KMS-11 (cell line): ENCODE measurements at regions not wholly inside any gene's neighbourhood (a gene's known extent, or its start where the extent isn't known, plus 50 kb on each side); places are given as distances from the start of the nearest gene placed in this dataset.

Experiments
- H2AFZ ChIP-seq: fragments of 200-600 bp; sonication (generic); 2 replicates; pipeline ENCODE4 v1.6.1; 2016; ENCODE audit warnings: antibody characterized with exemption, mixed run types, low read depth
- H3K27ac ChIP-seq: fragments of 200-600 bp; sonication (generic); 2 replicates; pipeline ENCODE4 v1.6.1; 2016; ENCODE audit warnings: mild to moderate bottlenecking, mixed run types
- H3K27me3 ChIP-seq: fragments of 200-600 bp; sonication (generic); 2 replicates; pipeline ENCODE4 v1.6.1; 2017; ENCODE audit warnings: mild to moderate bottlenecking, low read depth, mixed run types, moderate library complexity; ENCODE audit not compliant: insufficient read depth
- H3K36me3 ChIP-seq: fragments of 200-600 bp; sonication (generic); 2 replicates; pipeline ENCODE4 v1.6.1; 2017; ENCODE audit warnings: mild to moderate bottlenecking, mixed run types; ENCODE audit not compliant: insufficient read depth
- H3K4me1 ChIP-seq: fragments of 200-600 bp; sonication (generic); 2 replicates; pipeline ENCODE4 v1.6.1; 2016; ENCODE audit warnings: mild to moderate bottlenecking, low read depth, mixed run types; ENCODE audit not compliant: poor library complexity, severe bottlenecking
- H3K4me2 ChIP-seq: fragments of 200-600 bp; sonication (generic); 2 replicates; pipeline ENCODE4 v1.7.0; 2016; ENCODE audit warnings: mild to moderate bottlenecking, mixed run types
- H3K4me3 ChIP-seq: fragments of 200-600 bp; sonication (generic); IDR thresholded peaks from 2 replicates; pipeline ENCODE4 v1.6.1; 2017; ENCODE audit warnings: low read depth, low read length, mixed read lengths; ENCODE audit not compliant: insufficient read depth
- H3K79me2 ChIP-seq: fragments of 200-600 bp; sonication (generic); 2 replicates; pipeline ENCODE4 v1.6.1; 2016; ENCODE audit warnings: low read depth, mixed run types; ENCODE audit not compliant: insufficient read depth
- H3K9ac ChIP-seq: fragments of 200-600 bp; sonication (generic); 2 replicates; pipeline ENCODE4 v1.6.1; 2016; ENCODE audit warnings: mild to moderate bottlenecking, mixed run types
- H4K20me1 ChIP-seq: fragments of 200-600 bp; sonication (generic); 2 replicates; pipeline ENCODE4 v1.6.1; 2016; ENCODE audit warnings: mild to moderate bottlenecking, mixed run types; ENCODE audit not compliant: insufficient read depth
- TF ChIP-seq, protein P1 (sequence below): fragments of 200-600 bp; sonication (generic); conservative IDR thresholded peaks from 2 replicates; pipeline ENCODE4 v1.6.1; 2017; ENCODE audit warnings: low read depth, mild to moderate bottlenecking, antibody characterized with exemption, low read length, moderate library complexity, mixed read lengths

DNA sequence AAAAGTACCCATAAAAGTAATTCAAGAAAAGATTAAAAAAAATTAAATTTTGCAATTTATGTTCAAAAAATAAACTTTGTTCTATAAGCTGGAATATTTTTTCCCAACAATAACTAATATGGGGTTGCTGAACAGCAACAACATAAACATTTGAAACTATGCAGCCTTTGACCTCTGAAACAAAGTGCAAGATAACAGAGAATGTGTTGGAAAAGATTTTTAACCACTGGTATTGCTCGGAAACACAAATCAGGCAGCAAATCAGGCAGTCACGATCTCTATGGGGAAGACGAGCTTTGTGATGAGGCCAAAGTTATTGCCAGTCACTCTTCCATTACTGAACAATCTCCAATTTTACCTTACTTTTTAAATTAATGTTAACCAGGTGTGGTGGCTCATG is 332.1 kb downstream of the PABPC4L start:
- Histone ChIP-seq H3K27ac (no peak overlapping the region), H3K4me1 (peaks cover 21% of the 10 kb centered on the region), H3K79me2 (no peaks in the 10 kb centered on the region), H3K36me3 (no peaks in the 10 kb centered on the region), H2AFZ (no peak overlapping the region), H4K20me1 (no peaks in the 10 kb centered on the region), H3K4me2 (no peak overlapping the region), H3K27me3 (no peaks in the 10 kb centered on the region), H3K4me3 (no peak overlapping the region), H3K9ac (no peak overlapping the region)
- TF ChIP-seq, protein P1, sequence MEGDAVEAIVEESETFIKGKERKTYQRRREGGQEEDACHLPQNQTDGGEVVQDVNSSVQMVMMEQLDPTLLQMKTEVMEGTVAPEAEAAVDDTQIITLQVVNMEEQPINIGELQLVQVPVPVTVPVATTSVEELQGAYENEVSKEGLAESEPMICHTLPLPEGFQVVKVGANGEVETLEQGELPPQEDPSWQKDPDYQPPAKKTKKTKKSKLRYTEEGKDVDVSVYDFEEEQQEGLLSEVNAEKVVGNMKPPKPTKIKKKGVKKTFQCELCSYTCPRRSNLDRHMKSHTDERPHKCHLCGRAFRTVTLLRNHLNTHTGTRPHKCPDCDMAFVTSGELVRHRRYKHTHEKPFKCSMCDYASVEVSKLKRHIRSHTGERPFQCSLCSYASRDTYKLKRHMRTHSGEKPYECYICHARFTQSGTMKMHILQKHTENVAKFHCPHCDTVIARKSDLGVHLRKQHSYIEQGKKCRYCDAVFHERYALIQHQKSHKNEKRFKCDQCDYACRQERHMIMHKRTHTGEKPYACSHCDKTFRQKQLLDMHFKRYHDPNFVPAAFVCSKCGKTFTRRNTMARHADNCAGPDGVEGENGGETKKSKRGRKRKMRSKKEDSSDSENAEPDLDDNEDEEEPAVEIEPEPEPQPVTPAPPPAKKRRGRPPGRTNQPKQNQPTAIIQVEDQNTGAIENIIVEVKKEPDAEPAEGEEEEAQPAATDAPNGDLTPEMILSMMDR, result no peak

DNA sequence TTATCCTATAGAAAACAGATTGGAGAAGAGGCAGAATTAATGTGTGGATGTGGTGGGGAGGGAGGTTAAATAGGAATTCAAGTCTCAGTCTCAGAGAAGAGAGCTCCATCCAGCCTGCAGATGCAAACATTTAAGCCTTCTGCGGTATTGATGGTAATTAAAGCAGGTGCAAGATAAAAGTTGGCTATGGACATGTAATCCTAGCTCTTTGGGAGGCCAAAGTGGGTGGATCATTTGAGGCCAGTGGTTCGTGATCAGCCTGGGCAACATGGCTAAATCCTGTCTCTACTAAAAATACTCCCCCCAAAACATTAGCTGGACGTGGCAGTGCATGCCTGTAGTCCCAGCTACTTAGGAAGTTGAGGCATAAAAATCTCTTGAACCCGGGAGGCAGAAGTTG is 332.7 kb downstream of the PABPC4L start:
- Histone ChIP-seq H3K79me2 (no peaks in the 10 kb centered on the region), H3K4me3 (no peak overlapping the region), H2AFZ (no peak overlapping the region), H3K9ac (no peak overlapping the region), H4K20me1 (no peaks in the 10 kb centered on the region), H3K4me1 (peaks cover 21% of the 10 kb centered on the region), H3K36me3 (no peaks in the 10 kb centered on the region), H3K4me2 (no peak overlapping the region), H3K27me3 (no peaks in the 10 kb centered on the region), H3K27ac (no peak overlapping the region)
- TF ChIP-seq, protein P1, result no peak

DNA sequence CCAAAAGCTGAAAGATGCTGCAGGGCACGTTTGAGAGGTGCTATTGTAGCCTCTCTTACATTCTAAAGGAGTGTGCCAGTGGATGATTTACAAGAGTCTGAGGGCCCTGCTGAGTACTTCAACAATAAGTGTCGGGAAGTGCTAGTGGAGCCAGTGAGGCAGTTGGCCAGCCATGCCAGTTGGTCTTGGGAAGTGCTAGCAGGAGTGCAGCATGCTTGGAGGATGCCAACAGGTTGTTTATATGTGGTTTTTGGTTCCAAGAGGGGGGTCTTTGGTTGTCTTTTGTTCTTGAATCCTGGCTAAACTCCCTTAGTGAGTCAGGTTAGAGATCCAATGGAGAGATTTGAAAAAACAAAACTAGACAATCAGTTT is 335.3 kb downstream of the PABPC4L start:
- Histone ChIP-seq H3K9ac (no peak overlapping the region), H3K27ac (peak overlapping the region; percentile 32; the same call in 1 of the 2 replicates), H3K79me2 (no peaks in the 10 kb centered on the region), H2AFZ (no peak overlapping the region), H3K4me1 (peaks cover 21% of the 10 kb centered on the region), H3K4me2 (peak overlapping the region; percentile 36; the same call in 1 of the 2 replicates), H3K4me3 (no peak overlapping the region), H3K27me3 (no peaks in the 10 kb centered on the region), H3K36me3 (no peaks in the 10 kb centered on the region), H4K20me1 (no peaks in the 10 kb centered on the region)
- TF ChIP-seq, protein P1, result no peak

DNA sequence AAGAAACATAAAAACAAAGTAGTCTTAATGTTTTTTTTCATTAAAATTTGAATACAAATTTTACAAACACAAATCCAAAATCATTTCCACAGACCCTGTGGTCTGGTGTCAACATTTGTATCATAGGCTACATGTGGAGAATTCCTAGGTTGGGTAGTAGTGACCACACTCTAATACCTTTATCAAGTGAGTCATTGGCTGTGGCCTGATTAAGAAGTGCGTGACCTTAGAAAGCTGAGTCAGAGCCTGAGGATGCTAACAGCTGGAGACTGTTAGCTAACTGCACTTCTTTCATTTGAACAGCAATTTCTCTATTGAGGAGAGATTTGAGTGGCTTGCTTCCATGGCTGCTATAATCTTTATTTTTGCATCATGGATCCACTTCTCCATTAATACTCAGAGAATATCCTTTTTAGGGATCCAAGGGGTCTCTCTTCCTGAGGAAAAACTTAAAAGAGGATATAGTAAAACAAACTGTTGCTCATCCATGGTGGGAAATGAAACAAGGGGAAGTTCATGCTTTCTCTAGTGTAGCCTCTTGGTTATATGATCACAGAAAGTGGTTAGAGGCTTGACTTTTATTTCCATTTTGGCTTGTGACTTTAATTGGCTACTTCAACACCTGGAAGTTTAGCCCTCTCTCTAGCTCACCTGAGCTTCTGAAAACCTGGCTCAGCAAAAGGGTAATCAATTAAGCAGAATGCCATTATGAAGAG is 335.8 kb downstream of the PABPC4L start:
- H3K9ac ChIP-seq, result no peak overlapping the region
- H3K4me3 ChIP-seq, result no peak overlapping the region
- H3K27me3 ChIP-seq, result no peaks in the 10 kb centered on the region
- peaks cover 21% of the 10 kb centered on the region for H3K4me1 ChIP-seq
- no peaks in the 10 kb centered on the region for H3K36me3 ChIP-seq
- no peak overlapping the region for H2AFZ ChIP-seq
- H3K4me2 ChIP-seq, result peak overlapping the region; percentile 36
- H3K27ac ChIP-seq, result peak overlapping the region; percentile 32
- H4K20me1 ChIP-seq, result no peaks in the 10 kb centered on the region
- H3K79me2 ChIP-seq, result no peaks in the 10 kb centered on the region
- TF ChIP-seq, protein P1, result no peak
